Large intestine (tissue), 3 donors: ENCODE measurements at regions not wholly inside any gene's neighbourhood (a gene's known extent, or its start where the extent isn't known, plus 50 kb on each side); places are given as distances from the start of the nearest gene placed in this dataset.

Experiments used
- DNase-seq, 2 donors: peaks; one replicate each; pipeline versions ENCODE4 v3.0.0 to v3.0.0-alpha.2; 2013
- H3K27ac ChIP-seq: one replicate; pipeline ENCODE4 v1.5.1; 2013; ENCODE audit warnings: low read length
- H3K27me3 ChIP-seq: 2 replicates; pipeline ENCODE4 v1.6.1; 2013; ENCODE audit warnings: low read length; ENCODE audit not compliant: control insufficient read depth, insufficient read depth
- H3K36me3 ChIP-seq: 2 replicates; pipeline ENCODE4 v1.6.1; 2013; ENCODE audit warnings: low read length; ENCODE audit not compliant: control insufficient read depth, insufficient read depth
- H3K4me1 ChIP-seq: one replicate; pipeline ENCODE4 v1.6.1; 2013; ENCODE audit warnings: low read length; ENCODE audit not compliant: control insufficient read depth, insufficient read depth
- H3K4me3 ChIP-seq: one replicate; pipeline ENCODE4 v1.5.1; 2013; ENCODE audit warnings: low read length
- H3K9me3 ChIP-seq: one replicate; pipeline ENCODE4 v1.6.1; 2013; ENCODE audit warnings: mild to moderate bottlenecking, low read depth, low read length, moderate library complexity; ENCODE audit not compliant: control insufficient read depth
- WGBS: methylation state at CpG from one replicate; pipeline ENCODE4 v1.1.5; 2013; ENCODE audit warnings: low lambda C conversion rate; ENCODE audit not compliant: insufficient coverage; 5-methylcytosine and 5-hydroxymethylcytosine counted together

DNA sequence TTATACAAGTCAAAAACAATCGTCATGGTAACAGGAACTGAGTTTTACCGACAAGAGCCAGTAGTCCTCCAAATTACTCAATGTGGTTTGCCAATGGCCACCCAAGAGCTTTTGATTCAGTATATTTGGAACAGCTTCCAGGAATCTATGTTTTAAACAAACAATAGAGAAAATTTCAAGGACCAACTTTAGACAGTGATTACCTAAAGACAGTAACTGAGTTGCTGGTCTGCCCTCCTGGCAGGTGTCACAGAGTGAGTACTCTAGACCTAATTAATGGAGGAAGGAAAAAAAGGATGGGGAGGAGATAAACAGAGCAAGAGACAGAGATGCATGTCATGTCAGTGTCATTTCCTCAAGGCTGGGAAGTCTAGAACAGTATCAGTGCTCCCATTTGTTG, 361.3 kb upstream of the BTBD3 start:
- DNase-seq = no peak

GRCh38 chr20:11564491-11564890, 353.2 kb upstream of the BTBD3 start:
- Histone ChIP-seq H3K9me3 (no peaks in the 10 kb centered on the region), H3K4me1 (no peaks in the 10 kb centered on the region), H3K4me3 (no peak overlapping the region), H3K27me3 (no peaks in the 10 kb centered on the region), H3K27ac (no peak overlapping the region), H3K36me3 (no peaks in the 10 kb centered on the region)
- no peak for DNase-seq
- 70% methylated on average over 3 of the region's 5 CpGs for WGBS

More for the DNA sequence above, 361.3 kb upstream of the BTBD3 start:
- H3K27ac ChIP-seq = no peak overlapping the region
- no peaks in the 10 kb centered on the region for H3K9me3 ChIP-seq
- WGBS = no CpG with 5 or more reads among the region's 2 CpGs
- H3K4me3 ChIP-seq = no peak overlapping the region
- H3K4me1 ChIP-seq = no peaks in the 10 kb centered on the region
- no peaks in the 10 kb centered on the region for H3K36me3 ChIP-seq
- H3K27me3 ChIP-seq = no peaks in the 10 kb centered on the region

DNA sequence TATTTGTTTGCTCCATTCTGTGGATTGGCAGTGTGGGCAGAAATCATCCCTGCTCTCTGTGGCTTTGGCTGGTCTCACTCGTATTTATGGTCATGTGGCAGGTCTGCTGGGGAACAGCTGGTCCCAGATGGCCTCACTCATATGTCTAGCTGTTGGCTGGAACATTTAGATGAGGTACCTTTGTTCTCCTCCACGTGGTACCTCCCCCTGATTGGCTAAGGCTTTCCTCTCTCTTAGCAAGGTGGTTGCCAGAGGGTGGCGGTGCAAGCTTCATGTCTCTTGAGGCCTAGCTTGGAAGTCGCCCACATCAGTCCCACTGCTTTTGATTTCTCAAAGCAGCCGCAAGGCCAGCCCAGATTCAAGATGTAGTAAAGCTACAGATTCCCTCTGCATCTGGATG, 348.5 kb upstream of the BTBD3 start:
- no peak overlapping the region for H3K27ac ChIP-seq
- no peak for DNase-seq
- no CpG with 5 or more reads among the region's 5 CpGs for WGBS
- no peak overlapping the region for H3K4me3 ChIP-seq
- no peaks in the 10 kb centered on the region for H3K9me3 ChIP-seq
- H3K4me1 ChIP-seq = no peaks in the 10 kb centered on the region
- H3K27me3 ChIP-seq = no peaks in the 10 kb centered on the region
- H3K36me3 ChIP-seq = no peaks in the 10 kb centered on the region

- Histone ChIP-seq H3K4me3 (no peak overlapping the region), H3K4me1 (no peaks in the 10 kb centered on the region), H3K27ac (no peak overlapping the region), H3K36me3 (no peaks in the 10 kb centered on the region), H3K9me3 (no peaks in the 10 kb centered on the region), H3K27me3 (no peaks in the 10 kb centered on the region)
- WGBS = 40% methylated on average over 1 of the region's 4 CpGs
- DNase-seq = no peak
Measured at GRCh38 chr20:11573507-11573906, 344.2 kb upstream of the BTBD3 start.

GRCh38 chr20:11581271-11581670, 336.4 kb upstream of the BTBD3 start:
- no peak overlapping the region for H3K4me3 ChIP-seq
- H3K27me3 ChIP-seq = no peaks in the 10 kb centered on the region
- H3K27ac ChIP-seq = no peak overlapping the region
- DNase-seq = no peak
- no peaks in the 10 kb centered on the region for H3K4me1 ChIP-seq
- no peaks in the 10 kb centered on the region for H3K36me3 ChIP-seq
- H3K9me3 ChIP-seq = no peaks in the 10 kb centered on the region
- WGBS = no CpG with 5 or more reads among the region's 2 CpGs

- 100% methylated on average over 1 of the region's 2 CpGs for WGBS
- H3K27ac ChIP-seq = no peak overlapping the region
- no peaks in the 10 kb centered on the region for H3K27me3 ChIP-seq
- no peak for DNase-seq
- H3K4me3 ChIP-seq = no peak overlapping the region
- no peaks in the 10 kb centered on the region for H3K36me3 ChIP-seq
- no peaks in the 10 kb centered on the region for H3K9me3 ChIP-seq
- H3K4me1 ChIP-seq = no peaks in the 10 kb centered on the region
Measured at GRCh38 chr20:11582060-11582459, 335.6 kb upstream of the BTBD3 start.

GRCh38 chr20:11585752-11586352, 331.8 kb upstream of the BTBD3 start:
- Histone ChIP-seq H3K9me3 (no peaks in the 10 kb centered on the region), H3K36me3 (no peaks in the 10 kb centered on the region), H3K27ac (no peak overlapping the region), H3K4me1 (no peaks in the 10 kb centered on the region), H3K4me3 (no peak overlapping the region), H3K27me3 (no peaks in the 10 kb centered on the region)
- no peak for DNase-seq
- WGBS = no CpG with 5 or more reads among the region's 3 CpGs

GRCh38 chr20:11588875-11589274, 328.8 kb upstream of the BTBD3 start:
- H3K9me3 ChIP-seq = no peaks in the 10 kb centered on the region
- H3K27me3 ChIP-seq = no peaks in the 10 kb centered on the region
- H3K36me3 ChIP-seq = no peaks in the 10 kb centered on the region
- no peak for DNase-seq
- 90% methylated on average over 3 of the region's 4 CpGs for WGBS
- no peak overlapping the region for H3K4me3 ChIP-seq
- no peaks in the 10 kb centered on the region for H3K4me1 ChIP-seq
- no peak overlapping the region for H3K27ac ChIP-seq

- H3K4me1 ChIP-seq = no peaks in the 10 kb centered on the region
- no peak for DNase-seq
- no peaks in the 10 kb centered on the region for H3K27me3 ChIP-seq
- no peak overlapping the region for H3K4me3 ChIP-seq
- no peaks in the 10 kb centered on the region for H3K9me3 ChIP-seq
- no peaks in the 10 kb centered on the region for H3K36me3 ChIP-seq
- H3K27ac ChIP-seq = no peak overlapping the region
Measured at GRCh38 chr20:11591965-11592364, 325.7 kb upstream of the BTBD3 start.

GRCh38 chr20:11604339-11604738, 313.4 kb upstream of the BTBD3 start:
- WGBS = no CpG with 5 or more reads among the region's 1 CpG
- Histone ChIP-seq H3K4me3 (no peak overlapping the region), H3K27me3 (no peaks in the 10 kb centered on the region), H3K4me1 (no peaks in the 10 kb centered on the region), H3K36me3 (no peaks in the 10 kb centered on the region), H3K9me3 (peaks cover 5% of the 10 kb centered on the region), H3K27ac (no peak overlapping the region)
- DNase-seq = no peak

DNA sequence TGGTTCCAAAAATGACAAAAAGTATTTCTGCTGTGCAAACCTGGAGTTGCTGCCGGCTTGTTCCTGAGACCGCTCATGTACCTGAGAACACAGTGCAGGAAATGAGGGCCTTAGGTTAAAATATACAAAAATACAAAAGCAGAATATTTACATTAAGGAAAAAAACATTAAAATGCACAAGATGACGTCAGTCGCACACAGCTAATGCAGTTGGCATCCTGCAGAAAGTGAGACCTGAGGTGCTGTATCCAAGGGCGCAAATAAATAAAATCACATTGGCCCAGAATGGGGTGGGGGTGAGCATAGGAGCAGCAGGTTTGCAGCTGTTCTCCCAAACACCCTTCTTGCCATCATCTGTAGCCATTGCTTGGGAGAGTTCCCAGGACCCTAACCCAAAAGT, 310.6 kb upstream of the BTBD3 start:
- Histone ChIP-seq H3K4me1 (no peaks in the 10 kb centered on the region), H3K27me3 (no peaks in the 10 kb centered on the region), H3K9me3 (peaks cover 5% of the 10 kb centered on the region), H3K36me3 (no peaks in the 10 kb centered on the region), H3K4me3 (no peak overlapping the region), H3K27ac (no peak overlapping the region)
- 100% methylated on average over 4 of the region's 5 CpGs for whole genome bisulfite sequencing
- no peak for DNase-seq
